RPMI7951 (cell line): ENCODE measurements at regions not wholly inside any gene's neighbourhood (a gene's known extent, or its start where the extent isn't known, plus 50 kb on each side); places are given as distances from the start of the nearest gene placed in this dataset.

Source experiments
- DNase-seq: peaks from one replicate; pipeline ENCODE4 v3.0.0-alpha.2; 2012; ENCODE audit warnings: low read depth

GRCh38 chr10:71145352-71145945, 66.9 kb upstream of the UNC5B start:
- DNase-seq: no peak

- no peak for DNase-seq
These were observed 61.6 kb upstream of the UNC5B start for GRCh38 chr10:71150796-71151195.

- no peak for DNase-seq
These were observed 60.3 kb upstream of the UNC5B start for GRCh38 chr10:71152043-71152442.

- no peak for DNase-seq
These were observed 55.9 kb upstream of the UNC5B start for GRCh38 chr10:71156436-71156835.

- no peak for DNase-seq
These were observed 54.9 kb upstream of the UNC5B start for GRCh38 chr10:71157435-71157834.

- no peak for DNase-seq
These were observed 54.1 kb upstream of the UNC5B start for GRCh38 chr10:71158251-71158650.

GRCh38 chr10:71158902-71159301, 53.5 kb upstream of the UNC5B start:
- no peak for DNase-seq

- no peak for DNase-seq
These were observed 52.5 kb upstream of the UNC5B start for GRCh38 chr10:71159892-71160291.

- DNase-seq: peak; percentile 9
These were observed 50.9 kb upstream of the UNC5B start for GRCh38 chr10:71161425-71161824.
